ENCODE measurements at regions not wholly inside any gene's neighbourhood (a gene's known extent, or its start where the extent isn't known, plus 50 kb on each side); places are given as distances from the start of the nearest gene placed in this dataset.

- H3F3A ChIP-seq (ENCODE audit: insufficient read depth): no peaks in the 10 kb centered on the region
- H4K20me1 ChIP-seq (ENCODE audit: low read depth, low read length): no peaks in the 10 kb centered on the region
- H3K9me3 ChIP-seq (ENCODE audit: insufficient read depth, low read length): no peaks in the 10 kb centered on the region
- no peaks in the 10 kb centered on the region for H3K9me2 ChIP-seq (replicated peaks; ENCODE audit: insufficient read depth, low read length)
- no peak overlapping the region for H3K4me2 ChIP-seq (ENCODE audit: low read depth, low read length, poor library complexity, severe bottlenecking)
- no peak overlapping the region for H3K4me3 ChIP-seq (ENCODE audit: insufficient read depth, low read length, poor library complexity, severe bottlenecking)
- no peak overlapping the region for H3K9ac ChIP-seq (ENCODE audit: low read length)
- no peaks in the 10 kb centered on the region for H3K27me3 ChIP-seq (ENCODE audit: low read length)
- H3K36me3 ChIP-seq (ENCODE audit: low read length): no peaks in the 10 kb centered on the region
- no peak overlapping the region for H3K27ac ChIP-seq (ENCODE audit: low read depth, low read length)
- H3K79me2 ChIP-seq (ENCODE audit: insufficient read depth, low read length): no peaks in the 10 kb centered on the region
- no peak for TF ChIP-seq EZH2phosphoT487 (conservative IDR thresholded peaks at IDR 0.05; ENCODE audit: low read length)
- TF ChIP-seq, protein P1, sequence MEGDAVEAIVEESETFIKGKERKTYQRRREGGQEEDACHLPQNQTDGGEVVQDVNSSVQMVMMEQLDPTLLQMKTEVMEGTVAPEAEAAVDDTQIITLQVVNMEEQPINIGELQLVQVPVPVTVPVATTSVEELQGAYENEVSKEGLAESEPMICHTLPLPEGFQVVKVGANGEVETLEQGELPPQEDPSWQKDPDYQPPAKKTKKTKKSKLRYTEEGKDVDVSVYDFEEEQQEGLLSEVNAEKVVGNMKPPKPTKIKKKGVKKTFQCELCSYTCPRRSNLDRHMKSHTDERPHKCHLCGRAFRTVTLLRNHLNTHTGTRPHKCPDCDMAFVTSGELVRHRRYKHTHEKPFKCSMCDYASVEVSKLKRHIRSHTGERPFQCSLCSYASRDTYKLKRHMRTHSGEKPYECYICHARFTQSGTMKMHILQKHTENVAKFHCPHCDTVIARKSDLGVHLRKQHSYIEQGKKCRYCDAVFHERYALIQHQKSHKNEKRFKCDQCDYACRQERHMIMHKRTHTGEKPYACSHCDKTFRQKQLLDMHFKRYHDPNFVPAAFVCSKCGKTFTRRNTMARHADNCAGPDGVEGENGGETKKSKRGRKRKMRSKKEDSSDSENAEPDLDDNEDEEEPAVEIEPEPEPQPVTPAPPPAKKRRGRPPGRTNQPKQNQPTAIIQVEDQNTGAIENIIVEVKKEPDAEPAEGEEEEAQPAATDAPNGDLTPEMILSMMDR (IDR thresholded peaks at IDR 0.05; ENCODE audit: insufficient read depth, low read length, poor library complexity, severe bottlenecking): no peak
- no peak overlapping the region for H2AFZ ChIP-seq (ENCODE audit: low read depth, low read length, severe bottlenecking)
Observed at GRCh38 chr1:11400567-11400966, 78.4 kb upstream of the DISP3 start.

GRCh38 chr1:11406845-11407244 is 72.1 kb upstream of the DISP3 start:
- Histone ChIP-seq H3K36me3 (ENCODE audit: low read length) (no peaks in the 10 kb centered on the region), H3K4me3 (ENCODE audit: insufficient read depth, low read length, poor library complexity, severe bottlenecking) (no peak overlapping the region), H3K27ac (ENCODE audit: low read depth, low read length) (no peak overlapping the region), H3K9me3 (ENCODE audit: insufficient read depth, low read length) (no peaks in the 10 kb centered on the region), H3K9ac (ENCODE audit: low read length) (no peak overlapping the region), H4K20me1 (ENCODE audit: low read depth, low read length) (no peaks in the 10 kb centered on the region), H2AFZ (ENCODE audit: low read depth, low read length, severe bottlenecking) (no peak overlapping the region), H3K9me2 (replicated peaks; ENCODE audit: insufficient read depth, low read length) (no peaks in the 10 kb centered on the region), H3K4me2 (ENCODE audit: low read depth, low read length, poor library complexity, severe bottlenecking) (no peak overlapping the region), H3K79me2 (ENCODE audit: insufficient read depth, low read length) (no peaks in the 10 kb centered on the region), H3F3A (ENCODE audit: insufficient read depth) (no peaks in the 10 kb centered on the region), H3K27me3 (ENCODE audit: low read length) (no peaks in the 10 kb centered on the region)
- TF ChIP-seq, protein P1 (IDR thresholded peaks at IDR 0.05; ENCODE audit: insufficient read depth, low read length, poor library complexity, severe bottlenecking): no peak
- TF ChIP-seq EZH2phosphoT487 (conservative IDR thresholded peaks at IDR 0.05; ENCODE audit: low read length): no peak

DNA sequence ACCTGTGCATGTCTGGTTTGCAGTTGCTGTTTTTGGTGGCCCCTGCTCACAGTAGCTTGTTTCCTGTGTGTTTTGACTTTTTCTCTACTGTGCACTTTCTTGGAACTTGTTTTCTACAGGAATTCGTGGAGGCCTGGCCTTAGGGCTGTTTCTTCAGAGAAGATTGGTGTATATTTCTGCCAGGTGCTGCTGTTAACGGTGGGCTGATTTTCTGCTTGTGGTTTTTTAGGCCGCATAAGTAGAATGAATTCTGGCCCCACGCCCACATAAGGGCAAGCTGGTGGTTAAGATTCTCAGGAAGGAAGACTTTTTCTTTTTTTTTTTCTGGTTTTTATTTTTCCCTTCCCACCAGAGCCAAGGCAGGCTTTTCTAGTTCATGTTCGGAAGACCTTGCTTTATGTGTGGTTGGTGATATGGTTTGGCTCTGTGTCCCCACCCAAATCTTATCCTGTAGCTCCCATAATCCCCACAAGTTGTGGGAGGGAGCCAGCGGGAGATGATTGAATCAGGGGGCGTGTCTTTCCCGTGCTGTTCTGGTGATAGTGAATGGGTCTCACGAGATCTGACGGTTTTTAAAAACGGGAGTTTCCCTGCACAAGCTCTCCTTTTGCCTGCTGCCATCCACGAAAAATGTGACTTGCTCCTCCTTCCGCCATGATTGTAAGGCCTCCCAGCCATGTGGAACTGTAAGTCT is 71.5 kb upstream of the DISP3 start:
- Histone ChIP-seq H3K9me2 (replicated peaks; ENCODE audit: insufficient read depth, low read length) (no peaks in the 10 kb centered on the region), H3F3A (ENCODE audit: insufficient read depth) (no peaks in the 10 kb centered on the region), H3K9me3 (ENCODE audit: insufficient read depth, low read length) (no peaks in the 10 kb centered on the region), H3K79me2 (ENCODE audit: insufficient read depth, low read length) (no peaks in the 10 kb centered on the region), H3K9ac (ENCODE audit: low read length) (no peak overlapping the region), H3K27me3 (ENCODE audit: low read length) (no peaks in the 10 kb centered on the region), H3K4me3 (ENCODE audit: insufficient read depth, low read length, poor library complexity, severe bottlenecking) (no peak overlapping the region), H3K27ac (ENCODE audit: low read depth, low read length) (no peak overlapping the region), H3K4me2 (ENCODE audit: low read depth, low read length, poor library complexity, severe bottlenecking) (no peak overlapping the region), H3K36me3 (ENCODE audit: low read length) (no peaks in the 10 kb centered on the region), H4K20me1 (ENCODE audit: low read depth, low read length) (no peaks in the 10 kb centered on the region), H2AFZ (ENCODE audit: low read depth, low read length, severe bottlenecking) (no peak overlapping the region)
- TF ChIP-seq EZH2phosphoT487 (conservative IDR thresholded peaks at IDR 0.05; ENCODE audit: low read length): no peak
- TF ChIP-seq, protein P1 (IDR thresholded peaks at IDR 0.05; ENCODE audit: insufficient read depth, low read length, poor library complexity, severe bottlenecking): no peak
